K562 (cell line): ENCODE measurements at regions not wholly inside any gene's neighbourhood (a gene's known extent, or its start where the extent isn't known, plus 50 kb on each side); places are given as distances from the start of the nearest gene placed in this dataset.

Experiments used
- CTCF ChIP-seq, 3 experiments: IDR thresholded peaks in 2 of 3; conservative IDR thresholded peaks in 1 of 3; 2 replicates each; pipeline ENCODE4 v1.5.1; 2011 to 2012; ENCODE audit warnings: low read length in 3 of 3, mild to moderate bottlenecking in 3 of 3, control low read depth in 2 of 3, improper control_type of control experiment in 1 of 3, inconsistent platforms in 1 of 3, low read depth in 1 of 3, mixed read lengths in 1 of 3, moderate library complexity in 1 of 3; ENCODE audit not compliant: insufficient read depth in 2 of 3
- EZH2 ChIP-seq: IDR thresholded peaks from 2 replicates; pipeline ENCODE4 v1.6.1; 2012; ENCODE audit warnings: low read depth, mild to moderate bottlenecking, inconsistent platforms, low read length, borderline replicate concordance
- NR2C2 ChIP-seq, 2 experiments: fragments of 200-800 bp in 1 of 2; sonication (Bioruptor generic) in 1 of 2; sonication (generic) in 1 of 2; formaldehyde crosslinking in 1 of 2; IDR thresholded peaks; 2 replicates each; pipeline versions ENCODE4 v1.6.1 to v1.8.0; 2016 to 2022; ENCODE audit warnings: mild to moderate bottlenecking in 1 of 2, missing compliant biosample characterization in 1 of 2, missing genetic modification characterization in 1 of 2, missing genetic modification reagents in 1 of 2
- TOE1 ChIP-seq, 2 experiments: fragments of 450-650 bp in 1 of 2; sonication (generic) in 1 of 2; formaldehyde crosslinking in 1 of 2; IDR thresholded peaks; 2 replicates each; pipeline versions ENCODE4 v1.7.1 to v1.8.0; 2016 to 2022; ENCODE audit warnings: borderline replicate concordance in 2 of 2, mild to moderate bottlenecking in 2 of 2, antibody characterized with exemption in 1 of 2, inconsistent platforms in 1 of 2, low read depth in 1 of 2, missing genetic modification reagents in 1 of 2, moderate library complexity in 1 of 2

DNA sequence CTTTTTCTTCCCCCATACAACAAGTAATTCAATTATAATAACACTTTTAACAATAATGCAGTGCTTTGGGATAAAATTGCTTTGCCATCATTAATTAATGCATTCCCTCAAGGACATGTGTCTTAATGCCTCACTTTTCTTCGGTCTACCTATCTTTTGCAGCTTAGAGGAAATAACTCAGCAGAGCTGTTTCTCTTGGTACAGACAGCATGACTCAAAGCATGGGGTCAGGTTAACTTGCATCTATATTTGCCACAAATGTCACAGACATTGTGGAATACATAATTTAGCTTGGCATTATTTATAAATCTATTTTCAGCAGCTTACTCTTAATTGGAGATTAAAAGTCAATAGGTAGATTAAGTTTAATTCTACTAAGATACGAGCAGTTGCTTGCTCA is 376.1 kb upstream of the CNTNAP5 start:
- TF ChIP-seq TOE1 (IDR thresholded peaks at IDR 0.05; ENCODE audit: borderline replicate concordance), result no peak
- no peak for TF ChIP-seq TOE1 (CRISPR knock-in tag; IDR thresholded peaks at IDR 0.05; ENCODE audit: borderline replicate concordance, low read depth)
- TF ChIP-seq CTCF (IDR thresholded peaks at IDR 0.05 in 2 of 3, conservative IDR thresholded peaks at IDR 0.05 in 1 of 3; ENCODE audit: insufficient read depth in 2 of 3, low read depth in 1 of 3, low read length in 3 of 3), result no peak
- TF ChIP-seq NR2C2 (CRISPR knock-in tag; IDR thresholded peaks at IDR 0.05), result no peak
- TF ChIP-seq NR2C2 (tag; IDR thresholded peaks at IDR 0.05), result no peak
- TF ChIP-seq EZH2, result no peak
